Endothelial cell (in vitro differentiated cells): ENCODE measurements at regions not wholly inside any gene's neighbourhood (a gene's known extent, or its start where the extent isn't known, plus 50 kb on each side); places are given as distances from the start of the nearest gene placed in this dataset.
"Not testable (repeated sequence)": the region's sequence is repeated elsewhere in the genome, so short reads cannot be mapped to it uniquely, and the experiment has no call there.

Experiments used
- DNase-seq: peaks from one replicate; pipeline ENCODE4 v3.0.0; 2021; ENCODE audit warnings: low spot score
- H3K27ac Mint-ChIP-seq: one replicate; pipeline ENCODE4 v1.8.0; 2021; ENCODE audit warnings: mixed read lengths, inconsistent platforms; ENCODE audit not compliant: unreplicated experiment
- H3K27me3 Mint-ChIP-seq: one replicate; pipeline ENCODE4 v1.8.0; 2021; ENCODE audit warnings: mild to moderate bottlenecking, moderate library complexity, mixed read lengths, inconsistent platforms; ENCODE audit not compliant: unreplicated experiment
- H3K36me3 Mint-ChIP-seq: one replicate; pipeline ENCODE4 v1.8.0; 2021; ENCODE audit warnings: mild to moderate bottlenecking, low read depth, mixed read lengths, inconsistent platforms; ENCODE audit not compliant: unreplicated experiment
- H3K4me1 Mint-ChIP-seq: one replicate; pipeline ENCODE4 v1.8.0; 2021; ENCODE audit warnings: mild to moderate bottlenecking, mixed read lengths, inconsistent platforms; ENCODE audit not compliant: unreplicated experiment
- H3K4me3 Mint-ChIP-seq: one replicate; pipeline ENCODE4 v1.8.0; 2021; ENCODE audit warnings: mild to moderate bottlenecking, mixed read lengths, inconsistent platforms; ENCODE audit not compliant: unreplicated experiment
- H3K9me3 Mint-ChIP-seq: one replicate; pipeline ENCODE4 v1.8.0; 2021; ENCODE audit warnings: mixed read lengths, inconsistent platforms; ENCODE audit not compliant: unreplicated experiment
- TF ChIP-seq, protein P1 (sequence below): fragments of 200-600 bp; sonication (generic); IDR thresholded peaks from one replicate; pipeline ENCODE4 v1.5.0; 2021; ENCODE audit warnings: antibody characterized with exemption; ENCODE audit not compliant: unreplicated experiment

DNA sequence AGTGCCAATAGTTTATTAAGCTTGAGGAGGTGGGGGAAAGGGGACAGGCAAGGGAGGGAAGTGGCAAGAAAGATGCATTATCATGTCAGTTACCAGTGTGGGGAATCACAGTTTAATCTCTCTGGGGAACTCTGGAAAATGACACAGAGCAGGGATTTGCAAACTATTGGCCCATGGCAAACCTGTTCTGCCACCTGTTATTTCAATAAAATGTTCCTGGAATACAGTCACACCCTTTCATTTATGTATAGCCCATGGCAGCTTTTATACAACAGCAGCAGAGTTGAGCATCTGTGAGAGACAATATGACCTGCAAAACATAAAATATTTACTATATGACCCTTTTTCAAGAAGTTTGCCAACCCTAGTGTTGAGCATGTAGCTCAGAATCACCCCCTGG, 140.5 kb downstream of the NPIPA7 start:
- not testable (repeated sequence) for H3K9me3 Mint-ChIP-seq, DNase-seq, H3K4me1 Mint-ChIP-seq, H3K36me3 Mint-ChIP-seq, H3K4me3 Mint-ChIP-seq, H3K27me3 Mint-ChIP-seq, H3K27ac Mint-ChIP-seq

DNA sequence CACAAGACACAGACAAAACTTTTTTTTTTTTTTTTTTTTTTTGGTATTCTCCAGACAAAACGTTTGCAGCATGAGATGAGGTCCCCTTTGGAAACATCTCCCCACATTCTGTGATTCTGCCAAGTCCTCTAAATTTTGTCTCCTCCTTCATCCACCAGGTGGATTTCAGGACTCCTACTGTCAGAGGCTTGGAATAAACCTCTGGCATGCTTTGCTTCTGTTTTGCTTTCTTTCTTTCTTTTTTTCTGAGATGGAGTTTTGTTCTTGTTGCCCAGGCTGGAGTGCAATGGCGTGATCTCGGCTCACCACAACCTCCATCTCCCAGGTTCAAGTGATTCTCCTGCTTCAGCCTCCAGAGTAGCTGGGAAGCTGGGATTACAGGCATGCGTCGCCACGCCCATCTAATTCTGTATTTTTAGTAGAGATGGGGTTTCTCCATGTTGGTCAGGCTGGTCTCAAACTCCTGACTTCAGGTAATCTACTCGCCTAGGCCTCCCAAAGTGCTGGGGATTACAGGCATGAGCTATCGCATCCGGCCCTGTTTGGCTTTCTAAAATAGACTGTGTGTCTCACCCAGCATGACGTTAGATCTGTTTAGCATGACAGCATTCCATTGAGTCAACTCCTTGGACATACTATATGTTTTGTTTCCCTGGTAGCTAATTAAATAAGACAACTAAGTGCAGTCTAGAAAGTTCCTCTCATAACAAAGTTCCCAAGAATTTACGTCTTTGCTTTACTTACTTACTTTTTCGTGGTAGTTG, 142.5 kb downstream of the NPIPA7 start:
- not testable (repeated sequence) for H3K9me3 Mint-ChIP-seq, H3K4me1 Mint-ChIP-seq, H3K27ac Mint-ChIP-seq, DNase-seq, H3K27me3 Mint-ChIP-seq, H3K36me3 Mint-ChIP-seq, H3K4me3 Mint-ChIP-seq

DNA sequence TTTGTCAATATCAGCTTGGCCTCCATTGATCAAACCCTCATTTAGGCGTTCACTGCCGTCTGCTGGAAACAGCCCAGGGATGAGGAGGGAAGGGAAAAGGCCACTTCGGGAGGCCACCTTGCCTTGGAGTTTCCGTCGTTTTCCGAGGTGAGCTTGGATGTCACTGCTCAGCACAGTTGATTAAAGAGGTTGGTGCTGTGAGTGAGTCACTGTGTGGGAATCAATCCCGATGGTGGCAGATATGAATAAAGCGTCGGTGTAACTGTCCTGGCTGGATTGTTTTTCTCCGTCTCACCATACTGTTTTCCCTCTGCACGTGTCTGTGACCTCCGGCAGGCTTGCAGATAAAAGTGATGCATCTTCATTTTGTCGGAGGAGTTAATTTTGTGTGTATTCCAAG, 148.1 kb downstream of the NPIPA7 start:
- H3K4me3 Mint-ChIP-seq, DNase-seq, H3K36me3 Mint-ChIP-seq, H3K27me3 Mint-ChIP-seq, H3K9me3 Mint-ChIP-seq, H3K4me1 Mint-ChIP-seq, H3K27ac Mint-ChIP-seq: not testable (repeated sequence)

DNA sequence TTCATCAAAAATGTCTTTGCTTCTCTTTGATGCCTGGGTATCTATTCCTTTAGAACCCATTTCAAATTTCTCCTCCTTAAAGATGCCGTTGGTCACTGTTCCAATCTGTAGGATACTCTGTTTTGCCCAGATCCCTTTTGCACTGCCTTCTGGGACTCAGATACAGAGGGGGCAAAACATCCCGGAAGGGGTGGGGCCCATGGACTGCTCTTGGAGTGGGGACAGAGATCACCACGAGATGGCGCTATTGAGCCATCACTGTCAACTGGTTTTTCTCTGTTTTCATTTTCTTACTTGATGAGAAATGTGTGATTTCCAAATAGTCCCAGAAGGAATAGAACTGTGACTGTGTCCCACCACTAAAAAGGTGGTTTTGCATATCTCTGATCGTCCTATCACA, 151.8 kb downstream of the NPIPA7 start:
- DNase-seq, H3K4me3 Mint-ChIP-seq, H3K36me3 Mint-ChIP-seq, H3K27me3 Mint-ChIP-seq, H3K4me1 Mint-ChIP-seq, H3K27ac Mint-ChIP-seq, H3K9me3 Mint-ChIP-seq: not testable (repeated sequence)
- TF ChIP-seq, protein P1, sequence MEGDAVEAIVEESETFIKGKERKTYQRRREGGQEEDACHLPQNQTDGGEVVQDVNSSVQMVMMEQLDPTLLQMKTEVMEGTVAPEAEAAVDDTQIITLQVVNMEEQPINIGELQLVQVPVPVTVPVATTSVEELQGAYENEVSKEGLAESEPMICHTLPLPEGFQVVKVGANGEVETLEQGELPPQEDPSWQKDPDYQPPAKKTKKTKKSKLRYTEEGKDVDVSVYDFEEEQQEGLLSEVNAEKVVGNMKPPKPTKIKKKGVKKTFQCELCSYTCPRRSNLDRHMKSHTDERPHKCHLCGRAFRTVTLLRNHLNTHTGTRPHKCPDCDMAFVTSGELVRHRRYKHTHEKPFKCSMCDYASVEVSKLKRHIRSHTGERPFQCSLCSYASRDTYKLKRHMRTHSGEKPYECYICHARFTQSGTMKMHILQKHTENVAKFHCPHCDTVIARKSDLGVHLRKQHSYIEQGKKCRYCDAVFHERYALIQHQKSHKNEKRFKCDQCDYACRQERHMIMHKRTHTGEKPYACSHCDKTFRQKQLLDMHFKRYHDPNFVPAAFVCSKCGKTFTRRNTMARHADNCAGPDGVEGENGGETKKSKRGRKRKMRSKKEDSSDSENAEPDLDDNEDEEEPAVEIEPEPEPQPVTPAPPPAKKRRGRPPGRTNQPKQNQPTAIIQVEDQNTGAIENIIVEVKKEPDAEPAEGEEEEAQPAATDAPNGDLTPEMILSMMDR, result peak; percentile 34

DNA sequence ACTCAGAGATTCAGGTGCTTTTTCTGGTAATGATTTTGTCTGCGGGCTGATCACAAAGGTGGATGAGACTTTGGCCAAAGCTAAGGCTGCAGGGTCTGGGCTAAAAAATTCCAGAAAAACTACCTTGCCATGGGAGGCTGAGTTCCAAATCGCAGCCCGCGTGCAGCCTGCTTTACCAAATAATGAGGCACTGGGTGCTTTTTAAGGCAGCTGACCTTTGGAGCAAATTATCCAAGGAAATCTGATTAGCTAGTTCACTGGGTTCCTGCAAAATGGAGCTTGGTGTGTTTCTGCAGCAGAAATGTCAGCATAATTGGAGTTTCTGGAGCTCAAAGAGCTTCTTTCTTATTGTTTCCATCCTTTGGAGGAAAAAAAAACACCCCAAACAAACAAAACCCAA, 156.6 kb downstream of the NPIPA7 start:
- H3K27me3 Mint-ChIP-seq, H3K36me3 Mint-ChIP-seq, DNase-seq, H3K27ac Mint-ChIP-seq, H3K4me1 Mint-ChIP-seq, H3K4me3 Mint-ChIP-seq, H3K9me3 Mint-ChIP-seq: not testable (repeated sequence)

DNA sequence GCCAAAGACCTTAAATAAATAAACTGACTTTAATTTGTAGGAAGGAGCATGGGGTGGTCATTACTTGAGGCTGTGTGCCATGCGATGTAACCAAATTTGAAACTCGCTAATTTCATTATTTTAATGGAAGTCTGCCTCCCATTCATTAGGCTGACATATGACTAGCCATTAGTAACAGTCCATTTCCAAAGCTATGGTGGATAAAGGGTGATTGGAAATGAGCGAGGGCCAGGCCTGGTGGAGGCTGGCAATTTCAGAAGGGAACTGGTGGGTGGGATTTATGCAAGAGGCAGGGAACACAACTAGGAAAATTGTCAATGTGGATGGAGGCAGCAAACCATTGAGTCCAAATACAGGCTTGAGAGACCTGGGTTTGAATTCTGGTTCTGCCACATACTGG, 157.2 kb downstream of the NPIPA7 start:
- H3K36me3 Mint-ChIP-seq, DNase-seq, H3K4me3 Mint-ChIP-seq, H3K27me3 Mint-ChIP-seq, H3K4me1 Mint-ChIP-seq, H3K27ac Mint-ChIP-seq, H3K9me3 Mint-ChIP-seq: not testable (repeated sequence)

DNA sequence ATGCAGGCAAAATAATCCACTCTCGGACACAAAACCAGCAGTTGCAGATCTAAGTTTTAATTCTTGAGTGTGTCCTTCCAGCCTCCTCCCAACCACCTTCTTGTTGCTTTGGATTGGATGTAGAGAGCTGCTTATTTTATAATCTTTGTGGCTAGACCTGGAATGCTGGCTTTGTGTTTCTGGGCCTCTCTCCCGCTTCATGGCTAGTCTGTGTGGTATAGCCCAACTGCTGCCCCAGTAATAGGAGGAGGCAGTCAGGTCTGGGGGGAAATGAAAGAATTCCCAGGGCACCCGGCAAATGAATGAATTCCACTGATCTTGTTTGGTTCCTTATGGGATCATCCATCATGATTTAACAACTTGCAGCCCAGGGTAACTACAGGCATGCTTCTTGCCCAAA, 170.8 kb downstream of the NPIPA7 start:
- not testable (repeated sequence) for H3K4me3 Mint-ChIP-seq, H3K27ac Mint-ChIP-seq, H3K27me3 Mint-ChIP-seq, H3K9me3 Mint-ChIP-seq, H3K4me1 Mint-ChIP-seq, H3K36me3 Mint-ChIP-seq, DNase-seq

DNA sequence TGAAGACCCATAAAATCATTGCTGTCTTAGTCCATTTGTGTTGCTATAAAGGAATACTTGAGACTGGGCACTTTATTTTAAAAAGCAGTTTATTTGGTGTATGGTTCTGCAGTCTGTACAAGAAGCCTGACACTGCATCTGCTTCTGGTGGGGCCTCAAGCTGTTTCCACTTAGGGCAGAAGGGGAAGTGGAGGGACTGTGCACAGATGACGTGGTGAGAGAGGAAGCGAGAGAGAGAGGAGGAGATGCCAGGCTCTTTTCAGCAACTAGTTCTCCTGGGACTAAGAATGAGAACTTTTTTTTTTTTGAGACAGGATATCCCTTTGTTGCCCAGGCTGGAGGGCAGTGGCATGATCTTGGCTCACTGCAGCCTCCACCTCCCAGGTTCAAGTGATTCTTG, 171.9 kb downstream of the NPIPA7 start:
- H3K4me3 Mint-ChIP-seq, H3K27ac Mint-ChIP-seq, DNase-seq, H3K36me3 Mint-ChIP-seq, H3K9me3 Mint-ChIP-seq, H3K27me3 Mint-ChIP-seq, H3K4me1 Mint-ChIP-seq: not testable (repeated sequence)

DNA sequence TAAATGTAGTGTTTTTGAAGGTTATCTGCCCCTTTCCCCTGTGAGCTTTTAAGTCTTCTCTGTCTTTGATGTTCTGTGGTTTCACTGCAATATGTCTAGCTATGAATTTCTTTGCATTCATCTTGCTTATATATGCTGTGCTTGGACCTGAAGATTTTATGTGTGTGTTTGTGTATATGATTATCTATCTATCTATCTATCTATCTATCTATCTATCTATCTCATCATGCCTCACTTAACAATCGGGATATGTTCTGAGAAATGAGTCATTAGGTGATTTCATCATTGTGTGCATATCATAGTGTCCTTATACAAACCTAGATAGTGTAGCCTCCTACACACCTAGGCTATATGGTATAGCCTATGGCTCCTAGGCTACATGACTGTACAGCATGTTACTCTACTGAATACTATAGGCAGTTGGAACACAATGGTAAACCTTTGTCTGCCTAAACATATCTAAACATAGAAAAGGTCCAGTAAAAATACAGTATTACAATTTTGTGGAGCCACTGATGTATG, 173.9 kb downstream of the NPIPA7 start:
- H3K4me3 Mint-ChIP-seq, H3K27me3 Mint-ChIP-seq, H3K4me1 Mint-ChIP-seq, H3K9me3 Mint-ChIP-seq, H3K36me3 Mint-ChIP-seq, DNase-seq, H3K27ac Mint-ChIP-seq: not testable (repeated sequence)

DNA sequence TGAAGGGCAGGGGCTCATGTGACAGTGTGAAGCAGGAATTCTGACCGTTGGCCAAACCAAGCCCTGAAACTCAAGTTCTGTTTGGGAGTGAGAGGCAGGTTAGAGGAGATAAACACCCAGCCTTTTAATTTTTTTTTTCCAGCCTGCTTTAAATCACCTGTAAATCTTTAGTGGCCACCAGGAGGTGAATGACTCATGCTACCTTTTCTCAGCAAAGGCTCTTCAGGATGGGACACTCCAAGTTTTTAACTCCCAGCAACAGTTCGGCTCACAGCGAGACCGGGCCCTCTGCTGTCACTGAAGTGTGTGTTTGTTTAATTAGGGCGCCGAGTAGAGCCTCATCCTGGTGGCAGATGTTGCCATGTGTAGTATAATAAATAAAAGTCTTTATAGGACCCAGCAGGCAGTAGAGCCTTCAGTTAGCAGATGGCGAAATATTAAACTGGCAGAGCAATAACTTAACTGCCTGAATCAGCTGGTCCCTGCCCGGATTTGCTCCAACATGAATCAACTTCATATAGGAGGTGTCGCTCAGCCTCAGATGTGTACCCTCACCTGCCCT, 180.3 kb downstream of the NPIPA7 start:
- H3K9me3 Mint-ChIP-seq, result not testable (repeated sequence)

DNA sequence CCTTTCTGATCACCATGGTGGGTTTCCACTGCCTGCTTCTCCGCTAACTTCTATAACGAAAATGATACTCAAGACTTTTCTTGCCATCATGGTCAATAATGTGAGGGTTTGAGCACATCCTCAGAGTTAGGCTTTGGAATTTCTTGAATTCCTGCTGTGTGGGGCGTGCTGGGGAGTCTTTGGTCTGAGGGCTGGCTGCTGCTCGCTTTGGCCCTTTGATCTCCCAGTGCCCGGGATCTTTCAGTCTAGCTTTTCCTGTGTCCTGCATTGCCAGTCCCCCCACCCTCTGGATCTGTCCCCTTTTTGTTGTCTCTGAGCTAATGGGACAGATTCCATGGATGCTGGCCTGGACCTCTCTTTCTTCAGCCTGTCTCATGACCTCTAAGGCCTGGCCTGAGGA, 182.6 kb downstream of the NPIPA7 start:
- H3K4me1 Mint-ChIP-seq, DNase-seq, H3K27me3 Mint-ChIP-seq, H3K36me3 Mint-ChIP-seq, H3K4me3 Mint-ChIP-seq, H3K9me3 Mint-ChIP-seq, H3K27ac Mint-ChIP-seq: not testable (repeated sequence)

More for the DNA sequence above, 180.3 kb downstream of the NPIPA7 start:
- H3K4me3 Mint-ChIP-seq, DNase-seq, H3K36me3 Mint-ChIP-seq, H3K4me1 Mint-ChIP-seq, H3K27ac Mint-ChIP-seq, H3K27me3 Mint-ChIP-seq: not testable (repeated sequence)
